PC-9 (cell line): ENCODE measurements at regions not wholly inside any gene's neighbourhood (a gene's known extent, or its start where the extent isn't known, plus 50 kb on each side); places are given as distances from the start of the nearest gene placed in this dataset.

Experiments
- BruUV-seq: library from RNA; stranded (reverse); fragments of 400-500 nt; replicated peaks from 2 replicates; lab custom pipeline; 2021; lab: Mats Ljungman, UMichigan
- CTCF ChIA-PET: fragments of 300-600 bp; sonication (Branson Sonifier 250); formaldehyde crosslinking; loops from one replicate; lab custom pipeline; 2022; ENCODE audit warnings: antibody characterized with exemption; lab: Charles Lee
- POLR2A ChIA-PET: fragments of 300-600 bp; sonication (Branson Sonifier 250); formaldehyde crosslinking; loops from one replicate; lab custom pipeline; 2022; ENCODE audit warnings: antibody characterized with exemption; ENCODE audit not compliant: unreplicated experiment; lab: Charles Lee
- DNase-seq, 2 experiments: peaks; one replicate each; pipeline versions ENCODE4 v3.0.0 to v3.0.0-alpha.2; 2015 to 2022; ENCODE audit warnings: mixed read lengths in 1 of 2
- H2AFZ ChIP-seq: fragments of 200-600 bp; sonication (generic); 2 replicates; pipeline ENCODE4 v1.8.1; 2017; ENCODE audit warnings: antibody characterized with exemption
- H3F3A ChIP-seq: fragments of 200-600 bp; sonication (generic); 2 replicates; pipeline ENCODE4 v1.8.1; 2017; ENCODE audit warnings: antibody characterized with exemption, mild to moderate bottlenecking, low read depth; ENCODE audit not compliant: insufficient read depth
- H3K27ac ChIP-seq: fragments of 200-600 bp; sonication (generic); 2 replicates; pipeline ENCODE4 v1.6.1; 2016; ENCODE audit warnings: mixed run types
- H3K27me3 ChIP-seq: fragments of 200-600 bp; sonication (generic); 2 replicates; pipeline ENCODE4 v1.6.1; 2016; ENCODE audit warnings: low read depth, mixed run types; ENCODE audit not compliant: insufficient read depth
- H3K36me3 ChIP-seq: fragments of 200-600 bp; sonication (generic); 2 replicates; pipeline ENCODE4 v1.6.1; 2016; ENCODE audit warnings: low read depth, mixed run types
- H3K4me1 ChIP-seq: fragments of 200-600 bp; sonication (generic); replicated peaks from 2 replicates; pipeline ENCODE4 v1.6.1; 2016; ENCODE audit warnings: mixed run types; ENCODE audit not compliant: insufficient read depth
- H3K4me2 ChIP-seq: fragments of 200-600 bp; sonication (generic); 2 replicates; pipeline ENCODE4 v1.6.1; 2017; ENCODE audit warnings: mixed run types
- H3K4me3 ChIP-seq: fragments of 200-600 bp; sonication (generic); 2 replicates; pipeline ENCODE4 v1.6.1; 2016; ENCODE audit warnings: mixed run types
- H3K79me2 ChIP-seq: fragments of 200-600 bp; sonication (generic); 2 replicates; pipeline ENCODE4 v1.6.1; 2017; ENCODE audit warnings: low read depth, mixed run types
- H3K9me2 ChIP-seq: fragments of 200-600 bp; sonication (generic); 2 replicates; pipeline ENCODE4 v1.8.1; 2017; ENCODE audit warnings: mild to moderate bottlenecking; ENCODE audit not compliant: insufficient read depth
- H3K9me3 ChIP-seq: fragments of 200-600 bp; sonication (generic); 2 replicates; pipeline ENCODE4 v1.8.1; 2016; ENCODE audit warnings: low read depth; ENCODE audit not compliant: insufficient read depth
- H4K20me1 ChIP-seq: fragments of 200-600 bp; sonication (generic); 2 replicates; pipeline ENCODE4 v1.8.1; 2017; ENCODE audit not compliant: insufficient read depth
- EZH2 ChIP-seq: fragments of 200-600 bp; sonication (generic); IDR thresholded peaks from 2 replicates; pipeline ENCODE4 v1.8.0; 2017; ENCODE audit warnings: antibody characterized with exemption, low read depth
- intact Hi-C: fragments of 100-400 bp; cut with micrococcal nuclease; formaldehyde crosslinking; loops from one replicate; pipeline ENCODE4 v1.10.0; 2022; ENCODE audit not compliant: unreplicated experiment
- TF ChIP-seq, protein P1 (sequence below): fragments of 200-600 bp; sonication (generic); conservative IDR thresholded peaks from 2 replicates; pipeline ENCODE4 v1.6.1; 2017; ENCODE audit warnings: mixed run types, antibody characterized with exemption, mild to moderate bottlenecking, moderate library complexity

- Histone ChIP-seq H3K9me2 (no peaks in the 10 kb centered on the region), H3K9me3 (no peaks in the 10 kb centered on the region)
- CTCF ChIA-PET, result no interaction called here
Observed at GRCh38 chr3:73243740-73244139, 182.3 kb downstream of the EBLN2 start.

GRCh38 chr3:73245459-73245858 lies 184.0 kb downstream of the EBLN2 start:
- no peak for DNase-seq
- ChIA-PET POLR2A (no interaction called here), CTCF (no interaction called here)
- TF ChIP-seq, protein P1, sequence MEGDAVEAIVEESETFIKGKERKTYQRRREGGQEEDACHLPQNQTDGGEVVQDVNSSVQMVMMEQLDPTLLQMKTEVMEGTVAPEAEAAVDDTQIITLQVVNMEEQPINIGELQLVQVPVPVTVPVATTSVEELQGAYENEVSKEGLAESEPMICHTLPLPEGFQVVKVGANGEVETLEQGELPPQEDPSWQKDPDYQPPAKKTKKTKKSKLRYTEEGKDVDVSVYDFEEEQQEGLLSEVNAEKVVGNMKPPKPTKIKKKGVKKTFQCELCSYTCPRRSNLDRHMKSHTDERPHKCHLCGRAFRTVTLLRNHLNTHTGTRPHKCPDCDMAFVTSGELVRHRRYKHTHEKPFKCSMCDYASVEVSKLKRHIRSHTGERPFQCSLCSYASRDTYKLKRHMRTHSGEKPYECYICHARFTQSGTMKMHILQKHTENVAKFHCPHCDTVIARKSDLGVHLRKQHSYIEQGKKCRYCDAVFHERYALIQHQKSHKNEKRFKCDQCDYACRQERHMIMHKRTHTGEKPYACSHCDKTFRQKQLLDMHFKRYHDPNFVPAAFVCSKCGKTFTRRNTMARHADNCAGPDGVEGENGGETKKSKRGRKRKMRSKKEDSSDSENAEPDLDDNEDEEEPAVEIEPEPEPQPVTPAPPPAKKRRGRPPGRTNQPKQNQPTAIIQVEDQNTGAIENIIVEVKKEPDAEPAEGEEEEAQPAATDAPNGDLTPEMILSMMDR, result no peak
- no peak for TF ChIP-seq EZH2
- Histone ChIP-seq H3K9me2 (no peaks in the 10 kb centered on the region), H3K27ac (no peak overlapping the region), H3K36me3 (no peaks in the 10 kb centered on the region), H3K4me1 (no peaks in the 10 kb centered on the region), H3K4me2 (no peak overlapping the region), H3K4me3 (no peak overlapping the region), H4K20me1 (no peaks in the 10 kb centered on the region), H3K79me2 (no peaks in the 10 kb centered on the region), H2AFZ (no peak overlapping the region), H3F3A (no peaks in the 10 kb centered on the region), H3K27me3 (no peaks in the 10 kb centered on the region; the same call in 1 of the 2 replicates), H3K9me3 (no peaks in the 10 kb centered on the region)
- no TSS peak for BruUV-seq
- intact Hi-C loops, result no loop called here

More at GRCh38 chr3:73243740-73244139, 182.3 kb downstream of the EBLN2 start:
- no peak overlapping the region for H3K27ac ChIP-seq
- H3K4me1 ChIP-seq, result no peaks in the 10 kb centered on the region
- no peaks in the 10 kb centered on the region for H3F3A ChIP-seq
- no peak overlapping the region for H2AFZ ChIP-seq
- POLR2A ChIA-PET, result no interaction called here
- TF ChIP-seq EZH2, result no peak
- TF ChIP-seq, protein P1, result no peak
- H3K4me2 ChIP-seq, result no peak overlapping the region
- no TSS peak for BruUV-seq
- intact Hi-C loops, result no loop called here
- H3K27me3 ChIP-seq, result no peaks in the 10 kb centered on the region; the same call in 1 of the 2 replicates
- no peak overlapping the region for H3K4me3 ChIP-seq
- no peak for DNase-seq
- H3K36me3 ChIP-seq, result no peaks in the 10 kb centered on the region
- no peaks in the 10 kb centered on the region for H3K79me2 ChIP-seq
- no peaks in the 10 kb centered on the region for H4K20me1 ChIP-seq

GRCh38 chr3:73249047-73249446 lies 187.6 kb downstream of the EBLN2 start:
- no peak overlapping the region for H3K4me2 ChIP-seq
- no peaks in the 10 kb centered on the region for H3K79me2 ChIP-seq
- no peaks in the 10 kb centered on the region for H3F3A ChIP-seq
- DNase-seq, result no peak
- H3K4me1 ChIP-seq, result no peaks in the 10 kb centered on the region
- ChIA-PET CTCF (no interaction called here), POLR2A (no interaction called here)
- no peaks in the 10 kb centered on the region for H3K9me2 ChIP-seq
- no peaks in the 10 kb centered on the region for H3K27me3 ChIP-seq
- no TSS peak for BruUV-seq
- intact Hi-C loops, result no loop called here
- H2AFZ ChIP-seq, result no peak overlapping the region
- H3K27ac ChIP-seq, result no peak overlapping the region
- TF ChIP-seq, protein P1, result no peak
- TF ChIP-seq EZH2, result no peak
- no peaks in the 10 kb centered on the region for H4K20me1 ChIP-seq
- H3K36me3 ChIP-seq, result no peaks in the 10 kb centered on the region
- H3K9me3 ChIP-seq, result no peaks in the 10 kb centered on the region
- H3K4me3 ChIP-seq, result no peak overlapping the region
